Neural cell (in vitro differentiated cells): ENCODE measurements at regions not wholly inside any gene's neighbourhood (a gene's known extent, or its start where the extent isn't known, plus 50 kb on each side); places are given as distances from the start of the nearest gene placed in this dataset.

Source experiments
- H2AFZ ChIP-seq: fragments of 200-600, 300-800 bp; sonication (generic), shearing (Covaris generic); 2 replicates; pipeline ENCODE4 v1.6.0; 2014; ENCODE audit warnings: low read depth, mild to moderate bottlenecking, antibody characterized with exemption, low read length, moderate library complexity
- H3F3A ChIP-seq: fragments of 200-600 bp; shearing (Covaris generic); 2 replicates; pipeline ENCODE4 v1.6.1; 2016; ENCODE audit warnings: mild to moderate bottlenecking, moderate library complexity, mixed read lengths, antibody characterized with exemption, low read length; ENCODE audit not compliant: insufficient read depth, poor library complexity, severe bottlenecking
- H3K27ac ChIP-seq: fragments of 200-600, 300-800 bp; sonication (generic), shearing (Covaris generic); 2 replicates; pipeline ENCODE4 v1.5.1; 2014; ENCODE audit warnings: mild to moderate bottlenecking, low read length, moderate library complexity
- H3K27me3 ChIP-seq: fragments of 300-800, 200-600 bp; sonication (generic), shearing (Covaris generic); 2 replicates; pipeline ENCODE4 v1.6.0; 2014; ENCODE audit warnings: mild to moderate bottlenecking, low read depth, low read length, moderate library complexity; ENCODE audit not compliant: insufficient read depth
- H3K36me3 ChIP-seq: fragments of 300-800, 200-600 bp; sonication (generic), shearing (Covaris generic); 2 replicates; pipeline ENCODE4 v1.5.1; 2014; ENCODE audit warnings: mild to moderate bottlenecking, antibody characterized with exemption, low read length, moderate library complexity; ENCODE audit not compliant: insufficient read depth
- H3K4me2 ChIP-seq: fragments of 300-800, 200-600 bp; sonication (generic), shearing (Covaris generic); 2 replicates; pipeline ENCODE4 v1.6.0; 2014; ENCODE audit warnings: mild to moderate bottlenecking, low read length
- H3K4me3 ChIP-seq: fragments of 300-800, 200-600 bp; sonication (generic), shearing (Covaris generic); 2 replicates; pipeline ENCODE4 v1.5.1; 2014; ENCODE audit warnings: mild to moderate bottlenecking, low read length, moderate library complexity
- H3K79me2 ChIP-seq: fragments of 200-600 bp; shearing (Covaris generic); replicated peaks from 2 replicates; pipeline ENCODE4 v1.6.0; 2014; ENCODE audit warnings: mild to moderate bottlenecking, low read length, moderate library complexity; ENCODE audit not compliant: insufficient read depth
- H3K9ac ChIP-seq: fragments of 300-800, 200-600 bp; sonication (generic), shearing (Covaris generic); 2 replicates; pipeline ENCODE4 v1.6.1; 2016; ENCODE audit warnings: mild to moderate bottlenecking, low read length, mixed read lengths
- H3K9me2 ChIP-seq: fragments of 200-600 bp; shearing (Covaris generic); 2 replicates; pipeline ENCODE4 v1.6.1; 2016; ENCODE audit warnings: mild to moderate bottlenecking, low read length, mixed read lengths; ENCODE audit not compliant: insufficient read depth
- H3K9me3 ChIP-seq: fragments of 200-600, 300-800 bp; sonication (generic), shearing (Covaris generic); 2 replicates; pipeline ENCODE4 v1.6.1; 2016; ENCODE audit warnings: mild to moderate bottlenecking, mixed run types, low read length, moderate library complexity, mixed read lengths
- H4K20me1 ChIP-seq: fragments of 200-600 bp; shearing (Covaris generic); 2 replicates; pipeline ENCODE4 v1.6.1; 2016; ENCODE audit warnings: mild to moderate bottlenecking, mixed run types; ENCODE audit not compliant: insufficient read depth
- CTCF ChIP-seq: fragments of 450-650 bp; IDR thresholded peaks from 2 replicates; pipeline ENCODE4 v1.5.1; 2014; ENCODE audit warnings: antibody characterized with exemption, mild to moderate bottlenecking, moderate library complexity; ENCODE audit not compliant: poor library complexity, severe bottlenecking
- EP300 ChIP-seq: fragments of 450-650 bp; conservative IDR thresholded peaks from 2 replicates; pipeline ENCODE4 v1.6.1; 2014; ENCODE audit warnings: antibody characterized with exemption, mild to moderate bottlenecking, moderate library complexity; ENCODE audit not compliant: poor library complexity, severe bottlenecking
- EZH2 ChIP-seq: fragments of 200-600, 300-800 bp; shearing (Covaris generic), sonication (generic); IDR thresholded peaks from 2 replicates; pipeline ENCODE4 v1.6.1; 2014; ENCODE audit warnings: antibody characterized with exemption, low read length, borderline replicate concordance, mild to moderate bottlenecking; ENCODE audit not compliant: insufficient read depth, poor library complexity, severe bottlenecking
- MXI1 ChIP-seq: fragments of 450-650 bp; conservative IDR thresholded peaks from 2 replicates; pipeline ENCODE4 v1.6.1; 2014; ENCODE audit warnings: antibody characterized with exemption, mild to moderate bottlenecking; ENCODE audit not compliant: poor library complexity, severe bottlenecking
- POLR2AphosphoS5 ChIP-seq: IDR thresholded peaks from 2 replicates; pipeline ENCODE4 v1.6.1; 2012
- RAD21 ChIP-seq: fragments of 450-650 bp; conservative IDR thresholded peaks from 2 replicates; pipeline ENCODE4 v1.6.1; 2014; ENCODE audit warnings: antibody characterized with exemption, mild to moderate bottlenecking, moderate library complexity
- SMC3 ChIP-seq: fragments of 450-650 bp; conservative IDR thresholded peaks from 2 replicates; pipeline ENCODE4 v1.6.1; 2014; ENCODE audit warnings: antibody characterized with exemption, mild to moderate bottlenecking, moderate library complexity; ENCODE audit not compliant: poor library complexity
- TAF1 ChIP-seq: IDR thresholded peaks from 2 replicates; pipeline ENCODE4 v1.6.1; 2012; ENCODE audit warnings: low read depth
- TF ChIP-seq, protein P1 (sequence below): IDR thresholded peaks from 2 replicates; pipeline ENCODE4 v1.6.1; 2012; ENCODE audit warnings: borderline replicate concordance

DNA sequence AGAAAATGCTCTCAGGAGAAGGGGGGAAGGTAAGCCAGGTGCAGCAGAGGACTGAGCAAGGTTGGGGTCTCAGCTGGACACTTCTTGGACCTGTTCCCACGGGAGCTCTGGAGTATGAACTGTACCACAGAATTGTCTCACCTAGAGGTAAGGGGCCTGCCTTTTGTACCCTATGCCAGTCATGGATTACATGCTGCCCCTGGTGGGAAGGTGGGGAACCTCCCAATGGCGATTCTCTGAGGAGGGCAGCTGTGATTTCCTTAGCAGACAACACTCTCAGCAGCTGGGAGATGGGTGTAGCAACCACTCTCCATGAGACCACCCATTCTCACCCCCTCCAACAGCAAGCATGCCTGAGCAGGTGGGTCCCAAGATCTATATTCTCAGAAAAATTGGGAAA lies 329.4 kb upstream of the CTNNB1 start:
- no peak overlapping the region for H2AFZ ChIP-seq
- no peak overlapping the region for H3K9ac ChIP-seq
- no peaks in the 10 kb centered on the region for H3K79me2 ChIP-seq
- no peak overlapping the region for H3K27ac ChIP-seq
- no peaks in the 10 kb centered on the region for H3K9me3 ChIP-seq
- no peak overlapping the region for H3K4me2 ChIP-seq
- no peaks in the 10 kb centered on the region for H3F3A ChIP-seq
- no peaks in the 10 kb centered on the region for H3K36me3 ChIP-seq
- H3K4me3 ChIP-seq, result no peak overlapping the region
- no peaks in the 10 kb centered on the region for H4K20me1 ChIP-seq
- no peak for TF ChIP-seq MXI1
- TF ChIP-seq, protein P1, sequence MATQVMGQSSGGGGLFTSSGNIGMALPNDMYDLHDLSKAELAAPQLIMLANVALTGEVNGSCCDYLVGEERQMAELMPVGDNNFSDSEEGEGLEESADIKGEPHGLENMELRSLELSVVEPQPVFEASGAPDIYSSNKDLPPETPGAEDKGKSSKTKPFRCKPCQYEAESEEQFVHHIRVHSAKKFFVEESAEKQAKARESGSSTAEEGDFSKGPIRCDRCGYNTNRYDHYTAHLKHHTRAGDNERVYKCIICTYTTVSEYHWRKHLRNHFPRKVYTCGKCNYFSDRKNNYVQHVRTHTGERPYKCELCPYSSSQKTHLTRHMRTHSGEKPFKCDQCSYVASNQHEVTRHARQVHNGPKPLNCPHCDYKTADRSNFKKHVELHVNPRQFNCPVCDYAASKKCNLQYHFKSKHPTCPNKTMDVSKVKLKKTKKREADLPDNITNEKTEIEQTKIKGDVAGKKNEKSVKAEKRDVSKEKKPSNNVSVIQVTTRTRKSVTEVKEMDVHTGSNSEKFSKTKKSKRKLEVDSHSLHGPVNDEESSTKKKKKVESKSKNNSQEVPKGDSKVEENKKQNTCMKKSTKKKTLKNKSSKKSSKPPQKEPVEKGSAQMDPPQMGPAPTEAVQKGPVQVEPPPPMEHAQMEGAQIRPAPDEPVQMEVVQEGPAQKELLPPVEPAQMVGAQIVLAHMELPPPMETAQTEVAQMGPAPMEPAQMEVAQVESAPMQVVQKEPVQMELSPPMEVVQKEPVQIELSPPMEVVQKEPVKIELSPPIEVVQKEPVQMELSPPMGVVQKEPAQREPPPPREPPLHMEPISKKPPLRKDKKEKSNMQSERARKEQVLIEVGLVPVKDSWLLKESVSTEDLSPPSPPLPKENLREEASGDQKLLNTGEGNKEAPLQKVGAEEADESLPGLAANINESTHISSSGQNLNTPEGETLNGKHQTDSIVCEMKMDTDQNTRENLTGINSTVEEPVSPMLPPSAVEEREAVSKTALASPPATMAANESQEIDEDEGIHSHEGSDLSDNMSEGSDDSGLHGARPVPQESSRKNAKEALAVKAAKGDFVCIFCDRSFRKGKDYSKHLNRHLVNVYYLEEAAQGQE, result no peak
- TF ChIP-seq CTCF, result no peak
- TF ChIP-seq EZH2, result no peak
- no peak for TF ChIP-seq SMC3
- TF ChIP-seq POLR2AphosphoS5, result no peak
- no peak for TF ChIP-seq TAF1
- no peak for TF ChIP-seq EP300
- no peak for TF ChIP-seq RAD21
- H3K9me2 ChIP-seq, result no peaks in the 10 kb centered on the region
- H3K27me3 ChIP-seq, result no peaks in the 10 kb centered on the region

DNA sequence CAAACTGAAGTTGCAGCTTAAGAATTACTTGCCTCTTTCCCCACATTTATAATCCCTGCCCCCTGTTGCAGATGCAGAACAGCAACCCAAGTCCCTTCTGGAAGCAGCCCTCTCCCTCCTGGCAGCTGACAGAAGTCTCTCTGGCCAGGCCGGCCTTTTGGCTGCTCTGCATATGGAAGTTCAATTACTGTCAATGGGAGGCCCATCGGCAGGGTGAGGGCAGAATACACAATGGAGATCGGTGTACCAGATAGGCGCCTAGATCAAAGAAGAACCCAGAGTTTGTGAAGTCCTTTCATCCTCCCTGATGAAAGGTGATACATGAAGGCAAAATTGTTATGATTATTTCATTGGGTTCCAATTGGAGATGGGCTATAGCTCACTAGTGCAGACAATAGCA lies 327.9 kb upstream of the CTNNB1 start:
- no peak for TF ChIP-seq TAF1
- TF ChIP-seq RAD21, result no peak
- no peak for TF ChIP-seq CTCF
- TF ChIP-seq MXI1, result no peak
- TF ChIP-seq, protein P1, result no peak
- TF ChIP-seq EP300, result no peak
- TF ChIP-seq EZH2, result no peak
- no peak for TF ChIP-seq SMC3
- no peak for TF ChIP-seq POLR2AphosphoS5
- H2AFZ ChIP-seq, result no peak overlapping the region
- no peak overlapping the region for H3K4me3 ChIP-seq
- no peaks in the 10 kb centered on the region for H3K79me2 ChIP-seq
- H3K9ac ChIP-seq, result no peak overlapping the region
- H3K27me3 ChIP-seq, result no peaks in the 10 kb centered on the region
- no peaks in the 10 kb centered on the region for H3F3A ChIP-seq
- H3K4me2 ChIP-seq, result no peak overlapping the region
- H4K20me1 ChIP-seq, result no peaks in the 10 kb centered on the region
- no peaks in the 10 kb centered on the region for H3K9me2 ChIP-seq
- no peaks in the 10 kb centered on the region for H3K9me3 ChIP-seq
- no peaks in the 10 kb centered on the region for H3K36me3 ChIP-seq
- H3K27ac ChIP-seq, result no peak overlapping the region
